Natural killer cell (primary cell): ENCODE measurements at regions not wholly inside any gene's neighbourhood (a gene's known extent, or its start where the extent isn't known, plus 50 kb on each side); places are given as distances from the start of the nearest gene placed in this dataset.
A peak's percentile ranks its signal among the peaks of the same experiment; 100 is the strongest.

Experiments used
- ATAC-seq, 3 donors: fragments of 150-1000 bp in 2 of 3; fragments of 200-7000 bp in 1 of 3; cut with Tn5 transposase; 1 replicate in 1 of 3; 2 replicates in 2 of 3; pipeline ENCODE4 v1.10.0; 2021; ENCODE audit warnings: mild to moderate bottlenecking in 2 of 3, moderate library complexity in 2 of 3
- DNase-seq, 2 donors: peaks; one replicate each; pipeline versions ENCODE4 v3.0.0 to v3.0.0-alpha.2; 2013 to 2021; ENCODE audit warnings: mixed read lengths in 1 of 2
- H3K27ac ChIP-seq: one replicate; pipeline ENCODE4 v1.5.1; 2013; ENCODE audit warnings: mild to moderate bottlenecking, low read length
- H3K27me3 ChIP-seq: one replicate; pipeline ENCODE4 v1.6.1; 2013; ENCODE audit warnings: low read length; ENCODE audit not compliant: control insufficient read depth, insufficient read depth
- H3K36me3 ChIP-seq: one replicate; pipeline ENCODE4 v1.6.1; 2013; ENCODE audit warnings: low read length; ENCODE audit not compliant: control insufficient read depth, insufficient read depth
- H3K4me1 ChIP-seq: one replicate; pipeline ENCODE4 v1.6.1; 2013; ENCODE audit warnings: low read length; ENCODE audit not compliant: control insufficient read depth, insufficient read depth
- H3K4me3 ChIP-seq: one replicate; pipeline ENCODE4 v1.5.1; 2013; ENCODE audit warnings: low read length
- H3K9me3 ChIP-seq: one replicate; pipeline ENCODE4 v1.6.1; 2013; ENCODE audit warnings: low read length; ENCODE audit not compliant: control insufficient read depth, insufficient read depth
- H3K27ac Mint-ChIP-seq, 2 donors: one replicate each; pipeline ENCODE4 v1.8.0; 2022; ENCODE audit warnings: mild to moderate bottlenecking in 2 of 2, mixed read lengths in 2 of 2, moderate library complexity in 1 of 2
- H3K27me3 Mint-ChIP-seq, 2 donors: one replicate each; pipeline ENCODE4 v1.8.0; 2022; ENCODE audit warnings: low read depth in 2 of 2, mixed read lengths in 2 of 2
- H3K36me3 Mint-ChIP-seq: one replicate; pipeline ENCODE4 v1.8.0; 2022; ENCODE audit warnings: mixed read lengths
- H3K4me1 Mint-ChIP-seq, 2 donors: one replicate each; pipeline ENCODE4 v1.8.0; 2022; ENCODE audit warnings: mixed read lengths in 2 of 2
- H3K4me3 Mint-ChIP-seq: one replicate; pipeline ENCODE4 v1.8.0; 2022; ENCODE audit warnings: mild to moderate bottlenecking, moderate library complexity, mixed read lengths
- H3K9me3 Mint-ChIP-seq, 2 donors: one replicate each; pipeline ENCODE4 v1.8.0; 2022; ENCODE audit warnings: mixed read lengths in 2 of 2
- WGBS: methylation state at CpG from one replicate; pipeline ENCODE4 v1.1.7; 2013; ENCODE audit warnings: missing lambda C conversion rate; ENCODE audit not compliant: insufficient coverage; 5-methylcytosine and 5-hydroxymethylcytosine counted together
- intact Hi-C: fragments of 100-400 bp; cut with micrococcal nuclease; formaldehyde crosslinking; loops from one replicate; pipeline ENCODE4 v1.14.2; 2022
- TF ChIP-seq, protein P1 (sequence below): fragments of 200-600 bp; IDR thresholded peaks from one replicate; pipeline ENCODE4 v1.8.0; 2022; ENCODE audit warnings: antibody characterized with exemption

DNA sequence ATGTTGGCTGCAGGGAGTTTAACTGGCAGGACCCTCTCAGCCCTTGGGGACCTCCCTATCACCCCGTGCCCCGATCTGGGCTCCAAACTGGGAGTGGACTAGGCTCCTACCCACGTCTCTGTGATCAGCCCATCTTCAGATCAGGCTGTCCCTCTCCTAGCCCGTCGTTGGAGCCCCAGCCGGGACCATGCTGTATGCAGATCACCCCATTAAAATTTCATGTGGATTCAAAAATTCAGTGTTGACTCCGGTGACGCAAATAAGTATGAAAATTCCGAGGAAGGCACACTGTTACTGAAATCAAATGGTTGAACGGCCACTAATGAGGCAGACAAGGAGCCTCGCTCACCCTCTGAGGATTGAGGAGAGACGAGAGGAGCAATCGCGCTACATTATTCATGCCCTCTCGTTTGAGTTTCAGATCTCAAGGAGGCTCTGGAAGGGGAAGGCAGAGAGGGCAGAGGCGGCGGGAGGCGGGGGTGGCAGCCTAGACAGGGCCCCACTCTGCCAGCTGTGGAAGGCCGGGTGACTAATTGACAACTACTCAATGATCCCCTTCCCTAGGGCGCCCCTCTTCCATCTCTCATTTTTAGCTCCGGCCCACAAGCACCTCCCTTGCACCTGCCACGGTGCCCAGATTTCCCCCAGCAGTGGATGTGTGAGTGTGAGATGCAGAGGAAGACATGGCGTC is 255.4 kb downstream of the MIAT start:
- no peaks in the 10 kb centered on the region for H3K36me3 ChIP-seq
- H3K36me3 Mint-ChIP-seq: no peaks in the 10 kb centered on the region
- no peaks in the 10 kb centered on the region for H3K27me3 ChIP-seq
- no peak for DNase-seq
- no peak overlapping the region for H3K4me3 Mint-ChIP-seq
- no peaks in the 10 kb centered on the region for H3K4me1 ChIP-seq
- peak in 1 of 3 donors; percentile 5 for ATAC-seq
- H3K27ac Mint-ChIP-seq: no peak overlapping the region
- peaks cover 19 to 24% of the 10 kb centered on the region in 2 donors for H3K27me3 Mint-ChIP-seq
- H3K9me3 Mint-ChIP-seq: no peaks in the 10 kb centered on the region
- no peaks in the 10 kb centered on the region for H3K4me1 Mint-ChIP-seq
- intact Hi-C loops: no loop called here
- H3K9me3 ChIP-seq: no peaks in the 10 kb centered on the region
- H3K27ac ChIP-seq: no peak overlapping the region
- H3K4me3 ChIP-seq: no peak overlapping the region
- TF ChIP-seq, protein P1, sequence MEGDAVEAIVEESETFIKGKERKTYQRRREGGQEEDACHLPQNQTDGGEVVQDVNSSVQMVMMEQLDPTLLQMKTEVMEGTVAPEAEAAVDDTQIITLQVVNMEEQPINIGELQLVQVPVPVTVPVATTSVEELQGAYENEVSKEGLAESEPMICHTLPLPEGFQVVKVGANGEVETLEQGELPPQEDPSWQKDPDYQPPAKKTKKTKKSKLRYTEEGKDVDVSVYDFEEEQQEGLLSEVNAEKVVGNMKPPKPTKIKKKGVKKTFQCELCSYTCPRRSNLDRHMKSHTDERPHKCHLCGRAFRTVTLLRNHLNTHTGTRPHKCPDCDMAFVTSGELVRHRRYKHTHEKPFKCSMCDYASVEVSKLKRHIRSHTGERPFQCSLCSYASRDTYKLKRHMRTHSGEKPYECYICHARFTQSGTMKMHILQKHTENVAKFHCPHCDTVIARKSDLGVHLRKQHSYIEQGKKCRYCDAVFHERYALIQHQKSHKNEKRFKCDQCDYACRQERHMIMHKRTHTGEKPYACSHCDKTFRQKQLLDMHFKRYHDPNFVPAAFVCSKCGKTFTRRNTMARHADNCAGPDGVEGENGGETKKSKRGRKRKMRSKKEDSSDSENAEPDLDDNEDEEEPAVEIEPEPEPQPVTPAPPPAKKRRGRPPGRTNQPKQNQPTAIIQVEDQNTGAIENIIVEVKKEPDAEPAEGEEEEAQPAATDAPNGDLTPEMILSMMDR: no peak
- 32% methylated on average over 20 of the region's 23 CpGs for WGBS

DNA sequence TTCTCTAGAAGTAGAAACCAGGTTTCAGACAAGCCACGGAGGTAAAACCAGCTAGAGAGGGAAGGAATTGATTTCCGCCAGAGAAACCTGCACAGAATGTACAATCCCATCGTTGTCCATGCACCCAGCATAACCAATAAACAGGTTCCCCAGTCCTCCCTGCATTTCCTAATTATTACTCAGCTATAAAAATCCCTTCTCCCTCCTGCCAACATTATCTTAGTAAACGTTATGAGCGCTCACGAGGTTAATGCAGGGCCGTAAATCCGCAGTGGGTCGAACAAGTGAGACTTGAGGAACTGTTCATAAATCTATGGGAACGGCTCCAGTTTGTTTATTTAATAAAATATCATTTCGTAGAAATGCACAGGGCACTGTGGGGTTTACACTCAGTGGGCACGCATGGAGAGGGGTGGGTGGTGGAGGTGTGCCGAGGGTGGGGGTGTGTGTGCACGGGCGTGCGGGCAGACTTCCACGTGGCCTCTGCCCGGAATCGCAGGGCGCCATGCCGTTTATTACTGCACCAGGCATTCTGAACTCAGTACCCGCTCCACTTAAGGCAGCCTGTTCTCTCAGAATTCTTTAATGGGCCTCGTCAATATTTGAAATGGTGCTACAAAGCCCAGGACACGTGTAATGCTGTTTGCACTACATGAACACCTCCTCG is 257.3 kb downstream of the MIAT start:
- Histone ChIP-seq H3K9me3 (no peaks in the 10 kb centered on the region), H3K27me3 (no peaks in the 10 kb centered on the region), H3K4me3 (no peak overlapping the region), H3K36me3 (no peaks in the 10 kb centered on the region), H3K27ac (no peak overlapping the region), H3K4me1 (no peaks in the 10 kb centered on the region)
- no peak for DNase-seq
- WGBS: 85% methylated on average over 25 of the region's 25 CpGs
- Mint-ChIP-seq H3K9me3 (no peaks in the 10 kb centered on the region), H3K4me3 (no peak overlapping the region), H3K4me1 (no peaks in the 10 kb centered on the region), H3K27ac (no peak overlapping the region), H3K36me3 (no peaks in the 10 kb centered on the region), H3K27me3 (peaks cover 20 to 24% of the 10 kb centered on the region in 2 donors)
- intact Hi-C loops: no loop called here
- no peak for ATAC-seq
- TF ChIP-seq, protein P1: no peak

DNA sequence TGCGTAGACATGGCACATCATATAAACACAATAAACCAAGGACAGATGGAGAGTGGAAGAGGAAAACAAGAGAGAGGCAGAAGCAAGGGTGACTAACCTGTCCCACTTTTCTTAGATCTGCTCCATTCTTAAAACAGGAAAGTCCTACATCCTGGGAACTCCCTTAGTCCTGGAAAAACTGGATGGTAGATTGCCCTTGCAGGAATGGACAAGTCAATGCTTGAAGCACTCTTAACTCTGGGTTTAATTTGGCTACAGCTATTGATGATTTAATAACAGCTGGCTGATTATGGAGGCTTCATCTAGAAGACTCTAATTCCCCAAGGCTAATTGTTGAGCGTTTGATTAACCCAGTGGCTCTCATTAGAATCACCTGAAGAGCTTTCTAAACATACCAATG is 258.8 kb downstream of the MIAT start:
- Mint-ChIP-seq H3K4me3 (no peak overlapping the region), H3K36me3 (no peaks in the 10 kb centered on the region), H3K27me3 (peaks cover 20 to 24% of the 10 kb centered on the region in 2 donors), H3K4me1 (no peaks in the 10 kb centered on the region), H3K9me3 (no peaks in the 10 kb centered on the region), H3K27ac (no peak overlapping the region)
- TF ChIP-seq, protein P1: no peak
- DNase-seq (no peak), ATAC-seq (no peak)
- 75% methylated on average over 1 of the region's 2 CpGs for WGBS
- H3K9me3 ChIP-seq: no peaks in the 10 kb centered on the region
- no peak overlapping the region for H3K27ac ChIP-seq
- no peaks in the 10 kb centered on the region for H3K27me3 ChIP-seq
- intact Hi-C loops: no loop called here
- no peaks in the 10 kb centered on the region for H3K4me1 ChIP-seq
- no peak overlapping the region for H3K4me3 ChIP-seq
- no peaks in the 10 kb centered on the region for H3K36me3 ChIP-seq
